Muscle layer of duodenum (tissue), 2 donors: ENCODE measurements at regions not wholly inside any gene's neighbourhood (a gene's known extent, or its start where the extent isn't known, plus 50 kb on each side); places are given as distances from the start of the nearest gene placed in this dataset.

Experiments
- H3K27ac ChIP-seq: one replicate; pipeline ENCODE4 v1.7.0; 2013; ENCODE audit warnings: mild to moderate bottlenecking, low read length
- H3K27me3 ChIP-seq: one replicate; pipeline ENCODE4 v1.7.0; 2013; ENCODE audit warnings: low read depth, mild to moderate bottlenecking, control low read depth, low read length
- H3K36me3 ChIP-seq, 2 donors: one replicate each; pipeline ENCODE4 v1.7.0; 2013; ENCODE audit warnings: low read length in 2 of 2, control low read depth in 1 of 2, mild to moderate bottlenecking in 1 of 2; ENCODE audit not compliant: insufficient read depth in 2 of 2, control insufficient read depth in 1 of 2
- H3K4me1 ChIP-seq, 2 donors: one replicate each; pipeline ENCODE4 v1.7.0; 2013; ENCODE audit warnings: low read length in 2 of 2, mild to moderate bottlenecking in 2 of 2, control low read depth in 1 of 2, moderate library complexity in 1 of 2; ENCODE audit not compliant: insufficient read depth in 2 of 2, control insufficient read depth in 1 of 2
- H3K4me3 ChIP-seq, 2 donors: one replicate each; pipeline ENCODE4 v1.7.0; 2013; ENCODE audit warnings: low read length in 2 of 2, low read depth in 1 of 2, mild to moderate bottlenecking in 1 of 2
- H3K9me3 ChIP-seq, 2 donors: one replicate each; pipeline ENCODE4 v1.7.0; 2013; ENCODE audit warnings: low read length in 2 of 2, control low read depth in 1 of 2, mild to moderate bottlenecking in 1 of 2; ENCODE audit not compliant: control insufficient read depth in 1 of 2
- donor health status: healthy.

- no peaks in the 10 kb centered on the region for H3K36me3 ChIP-seq
- H3K4me3 ChIP-seq = no peak overlapping the region
- H3K9me3 ChIP-seq = peaks cover 3 to 17% of the 10 kb centered on the region in 2 donors
- H3K27ac ChIP-seq = no peak overlapping the region
- no peaks in the 10 kb centered on the region for H3K4me1 ChIP-seq
- no peaks in the 10 kb centered on the region for H3K27me3 ChIP-seq
Measured at GRCh38 chr7:46886669-46887374, 695.1 kb downstream of the TNS3 start.

DNA sequence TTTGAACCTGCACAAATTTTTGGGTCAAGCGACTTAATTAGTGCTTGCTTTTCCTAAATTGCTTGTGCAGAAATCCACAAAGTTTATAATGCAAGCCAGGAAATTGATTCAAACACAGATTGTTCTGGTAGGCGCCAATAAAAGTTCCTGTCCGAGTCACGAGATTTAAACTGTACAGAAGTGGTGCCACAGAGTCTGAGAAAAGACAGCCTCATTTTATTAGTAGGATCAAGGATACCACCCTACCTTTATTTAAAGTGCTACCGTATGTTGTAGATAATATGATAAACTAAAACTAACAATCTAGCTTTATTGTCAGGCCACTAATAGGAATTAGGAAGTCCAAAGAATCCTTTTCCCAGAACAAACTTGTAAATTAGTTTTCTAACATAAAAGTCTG, 696.7 kb downstream of the TNS3 start:
- Histone ChIP-seq H3K27ac (no peak overlapping the region), H3K9me3 (peaks cover 3 to 12% of the 10 kb centered on the region in 2 donors), H3K4me3 (no peak overlapping the region)

GRCh38 chr7:46881507-46882127, 700.3 kb downstream of the TNS3 start:
- Histone ChIP-seq H3K4me3 (no peak overlapping the region), H3K27me3 (no peaks in the 10 kb centered on the region), H3K9me3 (no peaks in the 10 kb centered on the region), H3K27ac (no peak overlapping the region), H3K4me1 (no peaks in the 10 kb centered on the region), H3K36me3 (no peaks in the 10 kb centered on the region)

More for the DNA sequence above, 696.7 kb downstream of the TNS3 start:
- Histone ChIP-seq H3K36me3 (no peaks in the 10 kb centered on the region), H3K4me1 (no peaks in the 10 kb centered on the region), H3K27me3 (no peaks in the 10 kb centered on the region)

- Histone ChIP-seq H3K4me1 (no peaks in the 10 kb centered on the region), H3K36me3 (no peaks in the 10 kb centered on the region), H3K27ac (no peak overlapping the region), H3K27me3 (no peaks in the 10 kb centered on the region), H3K4me3 (no peak overlapping the region), H3K9me3 (no peaks in the 10 kb centered on the region)
Measured at GRCh38 chr7:46880508-46881196, 701.3 kb downstream of the TNS3 start.

GRCh38 chr7:46879783-46880182, 702.1 kb downstream of the TNS3 start:
- Histone ChIP-seq H3K27ac (no peak overlapping the region), H3K36me3 (no peaks in the 10 kb centered on the region), H3K27me3 (no peaks in the 10 kb centered on the region), H3K4me1 (no peaks in the 10 kb centered on the region), H3K4me3 (no peak overlapping the region), H3K9me3 (no peaks in the 10 kb centered on the region)

DNA sequence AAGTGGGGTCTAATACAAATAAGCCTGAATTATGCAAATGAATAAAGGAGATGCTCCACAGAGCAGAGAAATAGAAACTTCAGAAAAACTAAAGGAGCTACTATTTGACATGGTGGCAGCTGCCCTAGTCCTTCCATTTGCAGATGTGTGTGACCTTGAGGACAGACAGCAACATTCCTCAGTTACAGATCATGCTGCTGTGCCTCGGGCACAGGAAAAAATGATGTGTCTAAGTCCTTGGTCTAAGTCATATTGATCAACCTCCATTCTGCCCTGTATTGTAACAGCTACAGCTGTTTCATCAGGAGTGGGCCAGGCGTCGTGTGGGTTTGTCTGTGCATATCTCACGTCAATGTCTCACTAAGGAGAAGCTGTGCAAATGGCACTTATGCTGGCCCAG, 710.4 kb downstream of the TNS3 start:
- no peaks in the 10 kb centered on the region for H3K4me1 ChIP-seq
- H3K4me3 ChIP-seq = no peak overlapping the region
- H3K27ac ChIP-seq = no peak overlapping the region

GRCh38 chr7:46864716-46865115, 717.2 kb downstream of the TNS3 start:
- Histone ChIP-seq H3K27me3 (no peaks in the 10 kb centered on the region), H3K36me3 (no peaks in the 10 kb centered on the region), H3K9me3 (no peaks in the 10 kb centered on the region), H3K4me3 (no peak overlapping the region), H3K4me1 (no peaks in the 10 kb centered on the region), H3K27ac (no peak overlapping the region)

More for the DNA sequence above, 710.4 kb downstream of the TNS3 start:
- H3K36me3 ChIP-seq = no peaks in the 10 kb centered on the region
- no peaks in the 10 kb centered on the region for H3K9me3 ChIP-seq
- no peaks in the 10 kb centered on the region for H3K27me3 ChIP-seq

DNA sequence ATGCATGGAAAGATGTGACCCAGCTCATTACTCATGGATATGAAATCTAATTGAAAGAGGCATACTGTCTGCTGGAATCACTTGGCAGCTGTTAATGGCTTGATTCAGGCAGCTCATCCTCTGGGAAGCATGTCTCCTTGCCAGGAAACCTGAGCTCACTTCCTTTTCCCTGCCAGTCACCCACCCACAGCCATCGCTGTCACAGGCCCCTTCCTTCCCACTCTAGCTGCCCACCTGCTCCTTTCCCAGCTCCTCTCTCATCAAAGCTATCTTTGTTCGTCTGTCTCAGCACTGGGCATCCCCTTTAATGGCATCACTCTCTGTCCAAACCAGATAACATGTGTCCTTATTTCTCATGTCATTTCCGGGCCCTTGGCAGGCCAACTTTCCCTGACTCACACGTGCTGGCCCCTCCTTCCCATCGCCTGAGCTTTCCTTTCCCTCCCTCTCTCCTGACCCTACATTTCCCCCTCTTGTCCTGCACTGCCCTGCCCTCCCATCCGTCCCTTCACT, 721.9 kb downstream of the TNS3 start:
- Histone ChIP-seq H3K4me3 (no peak overlapping the region), H3K9me3 (no peaks in the 10 kb centered on the region), H3K27me3 (no peaks in the 10 kb centered on the region), H3K36me3 (no peaks in the 10 kb centered on the region), H3K27ac (no peak overlapping the region), H3K4me1 (no peaks in the 10 kb centered on the region)

- H3K27me3 ChIP-seq = no peaks in the 10 kb centered on the region
- H3K4me1 ChIP-seq = no peaks in the 10 kb centered on the region
- H3K4me3 ChIP-seq = no peak overlapping the region
- no peaks in the 10 kb centered on the region for H3K36me3 ChIP-seq
- no peak overlapping the region for H3K27ac ChIP-seq
- H3K9me3 ChIP-seq = no peaks in the 10 kb centered on the region
Measured at GRCh38 chr7:46855851-46856250, 726.1 kb downstream of the TNS3 start.

- no peak overlapping the region for H3K27ac ChIP-seq
- H3K4me3 ChIP-seq = no peak overlapping the region
- H3K27me3 ChIP-seq = no peaks in the 10 kb centered on the region
- no peaks in the 10 kb centered on the region for H3K36me3 ChIP-seq
- no peaks in the 10 kb centered on the region for H3K4me1 ChIP-seq
- no peaks in the 10 kb centered on the region for H3K9me3 ChIP-seq
Measured at GRCh38 chr7:46854958-46855473, 726.9 kb downstream of the TNS3 start.

- Histone ChIP-seq H3K36me3 (no peaks in the 10 kb centered on the region), H3K27ac (no peak overlapping the region), H3K4me3 (no peak overlapping the region)
Measured at GRCh38 chr7:46853451-46853850, 728.5 kb downstream of the TNS3 start.

More at GRCh38 chr7:46853451-46853850, 728.5 kb downstream of the TNS3 start:
- no peaks in the 10 kb centered on the region for H3K27me3 ChIP-seq
- no peaks in the 10 kb centered on the region for H3K4me1 ChIP-seq
- H3K9me3 ChIP-seq = no peaks in the 10 kb centered on the region
